ENCODE measurements at regions not wholly inside any gene's neighbourhood (a gene's known extent, or its start where the extent isn't known, plus 50 kb on each side); places are given as distances from the start of the nearest gene placed in this dataset.
"Not testable (repeated sequence)": the region's sequence is repeated elsewhere in the genome, so short reads cannot be mapped to it uniquely, and the experiment has no call there.

GRCh38 chr13:54574791-54575190 lies 1546.2 kb downstream of the OLFM4 start:
- Histone ChIP-seq H3K27me3 (ENCODE audit: control insufficient read depth, insufficient read depth, low read length) (no peaks in the 10 kb centered on the region), H3K9ac (ENCODE audit: low read depth, low read length) (no peak overlapping the region), H3K4me3 (ENCODE audit: low read depth, low read length) (no peak overlapping the region), H3K4me1 (ENCODE audit: control insufficient read depth, insufficient read depth, low read length) (peaks cover 14% of the 10 kb centered on the region), H3K36me3 (ENCODE audit: control insufficient read depth, insufficient read depth, low read length) (no peaks in the 10 kb centered on the region), H3K9me3 (ENCODE audit: control insufficient read depth, insufficient read depth, low read length) (no peaks in the 10 kb centered on the region), H3K27ac (ENCODE audit: low read depth, low read length) (no peak overlapping the region)

- Histone ChIP-seq H3K9ac (ENCODE audit: low read depth, low read length) (no peak overlapping the region), H3K4me3 (ENCODE audit: low read depth, low read length) (no peak overlapping the region), H3K36me3 (ENCODE audit: control insufficient read depth, insufficient read depth, low read length) (peaks cover 11% of the 10 kb centered on the region), H3K9me3 (ENCODE audit: control insufficient read depth, insufficient read depth, low read length) (no peaks in the 10 kb centered on the region; the same call in 1 of the 2 replicates), H3K27ac (ENCODE audit: low read depth, low read length) (no peak overlapping the region), H3K27me3 (ENCODE audit: control insufficient read depth, insufficient read depth, low read length) (no peaks in the 10 kb centered on the region), H3K4me1 (ENCODE audit: control insufficient read depth, insufficient read depth, low read length) (peaks cover 6% of the 10 kb centered on the region)
Measured at GRCh38 chr13:54591540-54591939, 1562.9 kb downstream of the OLFM4 start.

- Histone ChIP-seq H3K9me3 (ENCODE audit: control insufficient read depth, insufficient read depth, low read length) (no peaks in the 10 kb centered on the region; the same call in 1 of the 2 replicates), H3K4me3 (ENCODE audit: low read depth, low read length) (no peak overlapping the region), H3K27ac (ENCODE audit: low read depth, low read length) (no peak overlapping the region), H3K27me3 (ENCODE audit: control insufficient read depth, insufficient read depth, low read length) (no peaks in the 10 kb centered on the region), H3K36me3 (ENCODE audit: control insufficient read depth, insufficient read depth, low read length) (peaks cover 11% of the 10 kb centered on the region), H3K4me1 (ENCODE audit: control insufficient read depth, insufficient read depth, low read length) (0 out of 2 replicates have a peak, but pooled peaks cover 6% of the 10 kb centered on the region), H3K9ac (ENCODE audit: low read depth, low read length) (no peak overlapping the region)
Measured at GRCh38 chr13:54592201-54592600, 1563.6 kb downstream of the OLFM4 start.

- Histone ChIP-seq H3K27ac (ENCODE audit: low read depth, low read length) (no peak overlapping the region), H3K4me3 (ENCODE audit: low read depth, low read length) (no peak overlapping the region), H3K9me3 (ENCODE audit: control insufficient read depth, insufficient read depth, low read length) (no peaks in the 10 kb centered on the region; the same call in 1 of the 2 replicates), H3K4me1 (ENCODE audit: control insufficient read depth, insufficient read depth, low read length) (peaks cover 14% of the 10 kb centered on the region), H3K9ac (ENCODE audit: low read depth, low read length) (no peak overlapping the region), H3K36me3 (ENCODE audit: control insufficient read depth, insufficient read depth, low read length) (peaks cover 11% of the 10 kb centered on the region), H3K27me3 (ENCODE audit: control insufficient read depth, insufficient read depth, low read length) (no peaks in the 10 kb centered on the region)
Measured at GRCh38 chr13:54593504-54593903, 1564.9 kb downstream of the OLFM4 start.

- peaks cover 21% of the 10 kb centered on the region for H3K4me1 ChIP-seq (ENCODE audit: control insufficient read depth, insufficient read depth, low read length)
- H3K27ac ChIP-seq (ENCODE audit: low read depth, low read length), result no peak overlapping the region
- H3K9me3 ChIP-seq (ENCODE audit: control insufficient read depth, insufficient read depth, low read length), result no peaks in the 10 kb centered on the region; the same call in 1 of the 2 replicates
- H3K4me3 ChIP-seq (ENCODE audit: low read depth, low read length), result no peak overlapping the region
- H3K36me3 ChIP-seq (ENCODE audit: control insufficient read depth, insufficient read depth, low read length), result peaks cover 8% of the 10 kb centered on the region; the same call in 1 of the 2 replicates
- H3K27me3 ChIP-seq (ENCODE audit: control insufficient read depth, insufficient read depth, low read length), result no peaks in the 10 kb centered on the region
- H3K9ac ChIP-seq (ENCODE audit: low read depth, low read length), result no peak overlapping the region
Measured at GRCh38 chr13:54597540-54598088, 1569.0 kb downstream of the OLFM4 start.

GRCh38 chr13:54599413-54599812 lies 1570.8 kb downstream of the OLFM4 start:
- H3K36me3 ChIP-seq (ENCODE audit: control insufficient read depth, insufficient read depth, low read length), result no peaks in the 10 kb centered on the region
- peaks cover 21% of the 10 kb centered on the region for H3K4me1 ChIP-seq (ENCODE audit: control insufficient read depth, insufficient read depth, low read length)
- H3K27me3 ChIP-seq (ENCODE audit: control insufficient read depth, insufficient read depth, low read length), result no peaks in the 10 kb centered on the region
- no peak overlapping the region for H3K27ac ChIP-seq (ENCODE audit: low read depth, low read length)
- H3K9me3 ChIP-seq (ENCODE audit: control insufficient read depth, insufficient read depth, low read length), result no peaks in the 10 kb centered on the region
- no peak overlapping the region for H3K9ac ChIP-seq (ENCODE audit: low read depth, low read length)
- no peak overlapping the region for H3K4me3 ChIP-seq (ENCODE audit: low read depth, low read length)

- H3K4me1 ChIP-seq (ENCODE audit: control insufficient read depth, insufficient read depth, low read length), result peaks cover 4% of the 10 kb centered on the region; the same call in 1 of the 2 replicates
- H3K27ac ChIP-seq (ENCODE audit: low read depth, low read length), result no peak overlapping the region
- H3K9ac ChIP-seq (ENCODE audit: low read depth, low read length), result no peak overlapping the region
- no peaks in the 10 kb centered on the region for H3K27me3 ChIP-seq (ENCODE audit: control insufficient read depth, insufficient read depth, low read length)
- H3K36me3 ChIP-seq (ENCODE audit: control insufficient read depth, insufficient read depth, low read length), result no peaks in the 10 kb centered on the region
- H3K4me3 ChIP-seq (ENCODE audit: low read depth, low read length), result no peak overlapping the region
- H3K9me3 ChIP-seq (ENCODE audit: control insufficient read depth, insufficient read depth, low read length), result no peaks in the 10 kb centered on the region
Measured at GRCh38 chr13:54606944-54607343, 1578.3 kb downstream of the OLFM4 start.

- Histone ChIP-seq H3K9ac (ENCODE audit: low read depth, low read length) (no peak overlapping the region), H3K36me3 (ENCODE audit: control insufficient read depth, insufficient read depth, low read length) (no peaks in the 10 kb centered on the region), H3K9me3 (ENCODE audit: control insufficient read depth, insufficient read depth, low read length) (no peaks in the 10 kb centered on the region), H3K27me3 (ENCODE audit: control insufficient read depth, insufficient read depth, low read length) (no peaks in the 10 kb centered on the region), H3K4me1 (ENCODE audit: control insufficient read depth, insufficient read depth, low read length) (peaks cover 4% of the 10 kb centered on the region; the same call in 1 of the 2 replicates), H3K4me3 (ENCODE audit: low read depth, low read length) (no peak overlapping the region), H3K27ac (ENCODE audit: low read depth, low read length) (no peak overlapping the region)
Measured at GRCh38 chr13:54607421-54607820, 1578.8 kb downstream of the OLFM4 start.

- H3K9ac ChIP-seq (ENCODE audit: low read depth, low read length), result no peak overlapping the region
- H3K4me3 ChIP-seq (ENCODE audit: low read depth, low read length), result no peak overlapping the region
- peaks cover 4% of the 10 kb centered on the region; the same call in 1 of the 2 replicates for H3K4me1 ChIP-seq (ENCODE audit: control insufficient read depth, insufficient read depth, low read length)
- H3K36me3 ChIP-seq (ENCODE audit: control insufficient read depth, insufficient read depth, low read length), result no peaks in the 10 kb centered on the region
- no peaks in the 10 kb centered on the region for H3K9me3 ChIP-seq (ENCODE audit: control insufficient read depth, insufficient read depth, low read length)
- H3K27ac ChIP-seq (ENCODE audit: low read depth, low read length), result no peak overlapping the region
- no peaks in the 10 kb centered on the region for H3K27me3 ChIP-seq (ENCODE audit: control insufficient read depth, insufficient read depth, low read length)
Measured at GRCh38 chr13:54611390-54611789, 1582.8 kb downstream of the OLFM4 start.

GRCh38 chr13:54614726-54615125 lies 1586.1 kb downstream of the OLFM4 start:
- Histone ChIP-seq H3K4me1 (ENCODE audit: control insufficient read depth, insufficient read depth, low read length) (no peaks in the 10 kb centered on the region; the same call in 1 of the 2 replicates), H3K36me3 (ENCODE audit: control insufficient read depth, insufficient read depth, low read length) (no peaks in the 10 kb centered on the region)

GRCh38 chr13:54626504-54626903 lies 1597.9 kb downstream of the OLFM4 start:
- H3K9ac ChIP-seq (ENCODE audit: low read depth, low read length); H3K27me3 ChIP-seq (ENCODE audit: control insufficient read depth, insufficient read depth, low read length); H3K27ac ChIP-seq (ENCODE audit: low read depth, low read length); H3K9me3 ChIP-seq (ENCODE audit: control insufficient read depth, insufficient read depth, low read length); H3K4me3 ChIP-seq (ENCODE audit: low read depth, low read length); H3K36me3 ChIP-seq (ENCODE audit: control insufficient read depth, insufficient read depth, low read length): not testable (repeated sequence)
- H3K4me1 ChIP-seq (ENCODE audit: control insufficient read depth, insufficient read depth, low read length), result peaks cover 19% of the 10 kb centered on the region; the same call in 1 of the 2 replicates

More at GRCh38 chr13:54614726-54615125, 1586.1 kb downstream of the OLFM4 start:
- Histone ChIP-seq H3K4me3 (ENCODE audit: low read depth, low read length) (no peak overlapping the region), H3K27ac (ENCODE audit: low read depth, low read length) (no peak overlapping the region), H3K9ac (ENCODE audit: low read depth, low read length) (no peak overlapping the region), H3K9me3 (ENCODE audit: control insufficient read depth, insufficient read depth, low read length) (no peaks in the 10 kb centered on the region), H3K27me3 (ENCODE audit: control insufficient read depth, insufficient read depth, low read length) (no peaks in the 10 kb centered on the region)
